Tibial artery (tissue), 4 donors: ENCODE measurements at regions not wholly inside any gene's neighbourhood (a gene's known extent, or its start where the extent isn't known, plus 50 kb on each side); places are given as distances from the start of the nearest gene placed in this dataset.

ENCODE experiments used
- DNase-seq, 2 donors: peaks; one replicate each; pipeline ENCODE4 v3.0.0-alpha.2; 2019
- H3K27ac ChIP-seq, 2 donors: fragments of 200-600 bp; sonication (generic) in 1 of 2; 1 replicate in 1 of 2; 2 replicates in 1 of 2; pipeline ENCODE4 v1.5.1; 2018 to 2019; ENCODE audit warnings: mild to moderate bottlenecking in 1 of 2
- H3K27me3 ChIP-seq, 2 donors: fragments of 200-600 bp; sonication (generic) in 1 of 2; one replicate each; pipeline versions ENCODE4 v1.5.1 to v1.6.0; 2016 to 2019
- H3K36me3 ChIP-seq, 3 donors: fragments of 200-600 bp; sonication (generic) in 2 of 3; one replicate each; pipeline ENCODE4 v1.5.1; 2016 to 2019; ENCODE audit warnings: mild to moderate bottlenecking in 2 of 3
- H3K4me1 ChIP-seq, 4 donors: fragments of 200-600 bp; sonication (generic) in 2 of 4; 1 replicate in 3 of 4; 2 replicates in 1 of 4; pipeline ENCODE4 v1.5.1; 2016 to 2019
- H3K4me3 ChIP-seq, 2 donors: fragments of 200-600 bp; sonication (generic) in 1 of 2; 1 replicate in 1 of 2; 2 replicates in 1 of 2; pipeline ENCODE4 v1.5.1; 2018 to 2019; ENCODE audit warnings: mild to moderate bottlenecking in 2 of 2
- H3K9me3 ChIP-seq, 3 donors: fragments of 200-600 bp; sonication (generic) in 1 of 3; one replicate each; pipeline ENCODE4 v1.5.1; 2016 to 2019
- intact Hi-C: fragments of 100-400 bp; cut with DNase I; formaldehyde crosslinking; loops from one replicate; pipeline ENCODE4 v1.15.0; 2023; ENCODE audit warnings: low total_unique reads
- TF ChIP-seq, protein P1 (sequence below), 2 experiments: fragments of 200-600 bp in 1 of 2; fragments of 450-650 bp in 1 of 2; IDR thresholded peaks; one replicate each; pipeline ENCODE4 v1.5.1; 2017 to 2019; ENCODE audit warnings: antibody characterized with exemption in 2 of 2, mild to moderate bottlenecking in 1 of 2, moderate library complexity in 1 of 2

DNA sequence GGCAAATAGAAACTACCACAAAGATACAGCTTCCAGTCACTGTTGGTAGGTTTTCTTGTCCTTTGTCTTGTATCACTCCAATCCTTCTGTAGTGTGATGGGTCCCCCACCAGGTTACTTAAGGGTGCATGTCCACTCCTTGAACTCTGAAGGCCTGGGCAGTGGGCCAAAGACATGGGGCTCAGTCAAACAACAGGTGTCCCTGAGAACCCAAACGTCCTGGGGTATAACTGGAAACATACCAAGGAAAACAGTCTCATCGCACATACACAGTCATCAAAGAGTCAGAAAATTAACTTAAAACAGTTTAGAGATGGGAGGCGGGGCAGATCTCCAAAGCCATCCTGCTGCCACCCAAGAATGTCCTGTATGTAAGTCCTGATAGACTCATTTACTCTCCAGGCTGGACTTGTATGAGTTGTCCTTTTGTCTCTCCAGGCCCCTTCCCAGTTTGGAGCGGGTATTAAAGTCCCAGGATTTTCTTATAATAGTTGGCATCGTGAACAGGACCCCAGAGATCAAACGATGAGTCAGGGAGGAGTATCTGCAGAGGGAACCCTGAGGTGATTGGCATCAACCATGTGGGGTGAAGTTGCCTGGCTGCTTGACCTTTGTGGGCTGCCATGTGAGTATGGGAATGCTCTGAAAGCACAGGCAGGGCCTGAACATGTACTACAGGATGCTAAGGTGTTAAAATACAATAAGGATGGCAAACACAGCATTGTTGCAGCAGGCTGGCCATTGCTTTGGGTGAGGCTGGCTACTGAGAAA is 613.2 kb upstream of the KLF12 start:
- no peaks in the 10 kb centered on the region for H3K36me3 ChIP-seq
- no peak overlapping the region for H3K4me3 ChIP-seq
- intact Hi-C loops: no loop called here
- H3K4me1 ChIP-seq: no peaks in the 10 kb centered on the region
- no peak for DNase-seq
- H3K27me3 ChIP-seq: no peaks in the 10 kb centered on the region
- TF ChIP-seq, protein P1, sequence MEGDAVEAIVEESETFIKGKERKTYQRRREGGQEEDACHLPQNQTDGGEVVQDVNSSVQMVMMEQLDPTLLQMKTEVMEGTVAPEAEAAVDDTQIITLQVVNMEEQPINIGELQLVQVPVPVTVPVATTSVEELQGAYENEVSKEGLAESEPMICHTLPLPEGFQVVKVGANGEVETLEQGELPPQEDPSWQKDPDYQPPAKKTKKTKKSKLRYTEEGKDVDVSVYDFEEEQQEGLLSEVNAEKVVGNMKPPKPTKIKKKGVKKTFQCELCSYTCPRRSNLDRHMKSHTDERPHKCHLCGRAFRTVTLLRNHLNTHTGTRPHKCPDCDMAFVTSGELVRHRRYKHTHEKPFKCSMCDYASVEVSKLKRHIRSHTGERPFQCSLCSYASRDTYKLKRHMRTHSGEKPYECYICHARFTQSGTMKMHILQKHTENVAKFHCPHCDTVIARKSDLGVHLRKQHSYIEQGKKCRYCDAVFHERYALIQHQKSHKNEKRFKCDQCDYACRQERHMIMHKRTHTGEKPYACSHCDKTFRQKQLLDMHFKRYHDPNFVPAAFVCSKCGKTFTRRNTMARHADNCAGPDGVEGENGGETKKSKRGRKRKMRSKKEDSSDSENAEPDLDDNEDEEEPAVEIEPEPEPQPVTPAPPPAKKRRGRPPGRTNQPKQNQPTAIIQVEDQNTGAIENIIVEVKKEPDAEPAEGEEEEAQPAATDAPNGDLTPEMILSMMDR (IDR thresholded peaks at IDR 0.05): no peak
- H3K27ac ChIP-seq: no peak overlapping the region
- no peaks in the 10 kb centered on the region for H3K9me3 ChIP-seq

DNA sequence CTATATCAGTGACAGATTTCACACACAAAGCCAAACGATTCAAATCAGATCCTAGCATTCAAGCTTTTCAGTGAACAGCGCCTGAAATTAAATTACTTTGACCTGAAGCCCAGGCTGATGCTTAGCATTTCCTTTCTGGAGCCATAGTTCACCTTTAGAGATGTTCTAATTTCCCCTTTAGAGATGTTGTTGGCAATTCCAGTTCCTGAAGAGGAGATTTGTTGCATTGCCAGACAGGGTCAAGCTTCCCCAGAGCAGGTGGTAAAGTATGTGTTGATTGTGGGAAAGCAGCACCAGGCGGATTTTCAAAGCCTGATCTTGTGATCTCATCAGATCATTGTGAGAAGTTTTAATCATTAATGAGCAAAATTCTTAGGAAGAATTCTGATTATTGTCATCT is 609.8 kb upstream of the KLF12 start:
- no peaks in the 10 kb centered on the region for H3K27me3 ChIP-seq
- no peaks in the 10 kb centered on the region for H3K36me3 ChIP-seq
- H3K4me3 ChIP-seq: no peak overlapping the region
- H3K27ac ChIP-seq: no peak overlapping the region
- intact Hi-C loops: no loop called here
- TF ChIP-seq, protein P1 (IDR thresholded peaks at IDR 0.05): no peak
- no peak for DNase-seq
- no peaks in the 10 kb centered on the region for H3K9me3 ChIP-seq
- H3K4me1 ChIP-seq: no peaks in the 10 kb centered on the region

DNA sequence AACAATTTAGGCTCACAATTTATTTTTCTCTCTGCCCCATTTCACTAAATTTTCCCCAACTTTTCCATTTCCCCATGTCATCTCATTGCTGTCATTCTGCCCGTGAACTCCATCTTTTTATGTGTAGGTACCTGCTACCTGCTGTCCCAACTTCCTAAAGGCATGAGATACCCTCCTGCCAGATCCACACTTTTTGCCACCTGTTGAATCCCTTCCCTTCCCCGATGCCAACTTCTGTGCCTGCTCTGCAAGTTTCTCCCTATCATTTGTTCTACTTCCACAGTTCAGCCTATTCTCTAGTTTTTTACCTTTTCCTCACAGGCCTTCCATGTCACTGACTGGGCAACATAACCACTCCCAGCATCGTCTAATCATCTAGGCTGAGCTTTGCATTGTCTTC is 607.5 kb upstream of the KLF12 start:
- DNase-seq: no peak
- TF ChIP-seq, protein P1 (IDR thresholded peaks at IDR 0.05): no peak
- intact Hi-C loops: no loop called here
- no peak overlapping the region for H3K27ac ChIP-seq
- H3K4me1 ChIP-seq: no peaks in the 10 kb centered on the region
- no peaks in the 10 kb centered on the region for H3K36me3 ChIP-seq
- H3K9me3 ChIP-seq: no peaks in the 10 kb centered on the region
- H3K4me3 ChIP-seq: no peak overlapping the region
- H3K27me3 ChIP-seq: no peaks in the 10 kb centered on the region

DNA sequence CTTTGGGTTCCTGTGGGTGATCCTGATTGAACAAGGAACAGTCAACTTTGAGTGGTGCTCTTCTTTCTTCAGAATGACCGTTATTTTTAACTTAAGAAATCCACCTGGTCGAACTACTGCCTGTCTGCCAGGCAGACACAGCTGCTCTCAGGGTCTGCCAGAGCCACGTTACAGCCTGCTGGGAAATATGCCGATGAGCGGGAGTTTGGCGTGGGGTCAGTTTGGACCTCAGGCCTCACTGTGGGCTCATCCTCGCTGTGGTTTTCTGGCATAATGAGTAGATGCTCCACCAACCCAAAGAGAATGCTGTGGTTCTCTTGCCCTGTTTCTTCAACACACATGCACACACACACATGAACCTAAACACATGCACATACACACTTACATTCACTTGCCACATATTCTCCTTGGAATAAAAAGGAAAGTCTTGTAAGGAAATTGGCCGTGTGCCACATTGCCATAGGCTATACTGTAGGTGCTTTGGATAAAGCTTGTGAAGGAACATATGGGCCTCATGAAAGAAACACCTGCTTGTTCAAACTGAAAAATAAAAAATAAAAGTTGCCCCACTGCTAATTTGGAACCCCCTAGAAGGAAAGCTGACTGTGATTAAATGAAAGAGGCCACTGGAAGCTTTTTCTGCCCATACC is 598.7 kb upstream of the KLF12 start:
- intact Hi-C loops: no loop called here
- Histone ChIP-seq H3K27me3 (no peaks in the 10 kb centered on the region), H3K4me3 (no peak overlapping the region), H3K4me1 (no peaks in the 10 kb centered on the region), H3K9me3 (no peaks in the 10 kb centered on the region), H3K27ac (no peak overlapping the region), H3K36me3 (no peaks in the 10 kb centered on the region)
- TF ChIP-seq, protein P1 (IDR thresholded peaks at IDR 0.05): no peak
- no peak for DNase-seq

DNA sequence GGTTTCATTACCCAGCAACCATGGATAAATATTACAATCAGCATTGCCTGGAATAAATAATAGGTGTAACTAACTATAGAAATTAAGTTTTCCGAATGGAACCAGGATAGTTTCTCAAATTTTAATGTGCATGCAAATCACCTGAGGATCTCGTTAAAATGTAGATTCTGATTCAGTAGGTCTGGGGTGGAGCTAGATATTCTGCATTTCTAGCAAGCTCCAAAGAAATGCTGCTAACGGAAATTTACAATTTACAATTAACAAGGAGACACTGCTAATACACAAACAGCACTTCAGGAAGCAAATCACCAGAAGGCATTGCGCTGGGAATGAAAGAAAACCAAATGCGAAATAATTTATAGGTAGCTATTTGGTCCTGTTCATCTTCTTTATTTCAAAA is 597.5 kb upstream of the KLF12 start:
- no peaks in the 10 kb centered on the region for H3K9me3 ChIP-seq
- DNase-seq: no peak
- H3K4me3 ChIP-seq: no peak overlapping the region
- H3K4me1 ChIP-seq: no peaks in the 10 kb centered on the region
- intact Hi-C loops: no loop called here
- TF ChIP-seq, protein P1 (IDR thresholded peaks at IDR 0.05): no peak
- no peaks in the 10 kb centered on the region for H3K36me3 ChIP-seq
- no peak overlapping the region for H3K27ac ChIP-seq
- no peaks in the 10 kb centered on the region for H3K27me3 ChIP-seq
